K562 (cell line): ENCODE measurements at regions not wholly inside any gene's neighbourhood (a gene's known extent, or its start where the extent isn't known, plus 50 kb on each side); places are given as distances from the start of the nearest gene placed in this dataset.

Source experiments
- CBX3 ChIP-seq, 2 experiments: IDR thresholded peaks; 1 replicate in 1 of 2; 2 replicates in 1 of 2; pipeline ENCODE4 v1.6.1; 2012; ENCODE audit warnings: inconsistent platforms in 2 of 2, low read length in 2 of 2, borderline replicate concordance in 1 of 2, control low read depth in 1 of 2
- DDX20 ChIP-seq: fragments of 450-650 bp; IDR thresholded peaks from 2 replicates; pipeline ENCODE4 v1.6.1; 2016; ENCODE audit warnings: missing genetic modification characterization, low read depth, mild to moderate bottlenecking, missing compliant biosample characterization, moderate library complexity
- ELF4 ChIP-seq: fragments of 450-650 bp; formaldehyde crosslinking; IDR thresholded peaks from 2 replicates; pipeline ENCODE4 v1.4.0; 2022; ENCODE audit warnings: missing genetic modification characterization
- FOXM1 ChIP-seq, 2 experiments: fragments of 450-650 bp in 1 of 2; sonication (generic) in 1 of 2; formaldehyde crosslinking in 1 of 2; IDR thresholded peaks; 2 replicates each; pipeline versions ENCODE4 v1.6.1 to v1.9.0; 2017 to 2022; ENCODE audit warnings: low read depth in 2 of 2, mild to moderate bottlenecking in 2 of 2, missing genetic modification reagents in 1 of 2, moderate library complexity in 1 of 2
- HSF4 ChIP-seq: fragments of 250-450 bp; sonication (Bioruptor Pico); IDR thresholded peaks from 2 replicates; pipeline ENCODE4 v2.1.2; 2022; ENCODE audit warnings: mild to moderate bottlenecking, moderate library complexity, borderline replicate concordance
- KDM2B ChIP-seq: fragments of 250-450 bp; sonication (Bioruptor Pico); IDR thresholded peaks from 2 replicates; pipeline ENCODE4 v1.8.0; 2021; ENCODE audit warnings: mild to moderate bottlenecking, moderate library complexity
- KLF16 ChIP-seq: IDR thresholded peaks from 2 replicates; pipeline ENCODE4 v1.6.1; 2016; ENCODE audit warnings: antibody characterized with exemption
- RBBP5 ChIP-seq: fragments of 200-600 bp; sonication (generic); IDR thresholded peaks from 2 replicates; pipeline ENCODE4 v1.6.1; 2012; ENCODE audit warnings: borderline replicate concordance, mild to moderate bottlenecking, low read length, control low read depth, inconsistent platforms; ENCODE audit not compliant: insufficient read depth, poor library complexity, severe bottlenecking
- SMC3 ChIP-seq: conservative IDR thresholded peaks from 2 replicates; pipeline ENCODE4 v1.6.1; 2011; ENCODE audit warnings: low read depth, low read length, improper control_type of control experiment; ENCODE audit not compliant: insufficient read depth
- TBL1XR1 ChIP-seq, 2 experiments: IDR thresholded peaks; 2 replicates each; pipeline ENCODE4 v1.6.1; 2012; ENCODE audit warnings: improper control_type of control experiment in 2 of 2, low read length in 2 of 2, mild to moderate bottlenecking in 1 of 2
- XRCC3 ChIP-seq: fragments of 450-650 bp; IDR thresholded peaks from 2 replicates; pipeline ENCODE4 v1.6.1; 2017; ENCODE audit warnings: mild to moderate bottlenecking, moderate library complexity
- ZNF436 ChIP-seq: fragments of 250-450, 450-650 bp; sonication (Bioruptor Pico); formaldehyde crosslinking; IDR thresholded peaks from 2 replicates; pipeline ENCODE4 v1.7.0; 2020; ENCODE audit warnings: mild to moderate bottlenecking
- TF ChIP-seq, protein P1 (sequence below): fragments of 250-450 bp; sonication (Bioruptor Pico); IDR thresholded peaks from 2 replicates; pipeline ENCODE4 v1.5.1; 2021; ENCODE audit warnings: mild to moderate bottlenecking
- TF ChIP-seq, protein P2 (sequence below): fragments of 450-650 bp; IDR thresholded peaks from 2 replicates; pipeline ENCODE4 v1.6.1; 2016; ENCODE audit warnings: mild to moderate bottlenecking
- TF ChIP-seq, protein P3 (sequence below), 2 experiments: fragments of 450-650 bp; IDR thresholded peaks; 2 replicates each; pipeline ENCODE4 v1.6.1; 2018; ENCODE audit warnings: mild to moderate bottlenecking in 2 of 2, low read depth in 1 of 2; ENCODE audit not compliant: partially characterized antibody in 2 of 2
- TF ChIP-seq, protein P4 (sequence below), 3 experiments: fragments of 200-800 bp in 1 of 3; sonication (Bioruptor generic) in 1 of 3; sonication (generic) in 1 of 3; formaldehyde crosslinking in 1 of 3; IDR thresholded peaks; 2 replicates each; pipeline versions ENCODE4 v1.6.1 to v1.8.0; 2016 to 2022; ENCODE audit warnings: mild to moderate bottlenecking in 2 of 3, missing compliant biosample characterization in 2 of 3, missing genetic modification characterization in 2 of 3, missing genetic modification reagents in 1 of 3

DNA sequence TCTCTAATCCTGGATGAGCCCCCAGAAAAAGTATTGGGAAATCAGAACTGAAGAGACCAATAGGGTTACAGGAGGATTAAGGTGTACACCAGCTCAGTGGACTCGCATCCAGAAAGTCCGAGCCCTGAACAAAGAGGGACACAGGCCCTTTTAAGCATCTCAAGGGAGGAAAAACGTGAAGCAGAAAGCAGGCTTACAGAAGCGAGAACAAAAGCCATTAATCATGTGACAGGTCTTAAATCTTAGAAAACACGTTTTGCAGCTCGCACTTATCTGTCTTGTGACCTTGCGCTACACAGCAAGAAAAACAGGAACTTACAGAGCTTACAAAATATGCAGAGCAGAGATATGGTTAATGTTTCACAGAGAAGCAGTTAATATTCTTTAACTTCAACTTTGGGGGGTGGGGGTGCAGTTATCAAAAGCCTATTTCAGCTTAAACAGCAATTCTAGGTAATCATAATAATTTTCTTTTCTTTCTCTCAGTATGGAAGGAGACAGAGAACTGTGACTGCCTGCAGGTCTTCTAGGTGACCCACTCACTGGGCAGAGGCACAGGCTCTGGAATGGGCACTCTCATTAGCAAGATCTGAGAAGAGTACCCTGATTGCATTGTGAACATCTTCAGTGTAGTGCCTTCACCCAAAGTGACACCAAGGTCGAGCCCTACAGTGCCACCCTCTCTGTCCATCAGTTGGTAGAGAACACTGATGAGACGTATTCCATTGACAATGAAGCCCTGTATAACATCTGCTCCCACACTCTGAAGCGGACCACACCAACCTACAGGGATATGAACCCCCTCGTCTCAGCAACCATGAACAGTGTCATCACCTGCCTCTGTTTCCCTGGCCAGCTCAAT is 65.0 kb upstream of the MOCS1 start (continued):
- TF ChIP-seq SMC3 (no peak), DDX20 (tag) (peak; percentile 61; the same call in 1 of the 2 replicates), ELF4 (peak; percentile 98), KLF16 (peak; percentile 96), ZNF436 (CRISPR knock-in tag) (no peak), HSF4 (CRISPR knock-in tag) (peak; percentile 75; the same call in 1 of the 2 replicates), FOXM1 (IDR thresholded peaks at IDR 0.05; ENCODE audit: low read depth) (peak; percentile 87), FOXM1 (CRISPR knock-in tag; IDR thresholded peaks at IDR 0.05; ENCODE audit: low read depth) (no peak), RBBP5 (peak; percentile 58), KDM2B (CRISPR knock-in tag) (no peak), XRCC3 (peak; percentile 66; the same call in 1 of the 2 replicates), TBL1XR1 (IDR thresholded peaks at IDR 0.05; ENCODE audit: low read length in 2 of 2) (peak in 1 of 2 experiments; percentile 82; a peak in 2 of 4 replicates), CBX3 (IDR thresholded peaks at IDR 0.05; ENCODE audit: borderline replicate concordance in 1 of 2, low read length in 2 of 2) (peak in 1 of 2 experiments; percentile 82; a peak in 2 of 3 replicates)
- TF ChIP-seq, protein P1, sequence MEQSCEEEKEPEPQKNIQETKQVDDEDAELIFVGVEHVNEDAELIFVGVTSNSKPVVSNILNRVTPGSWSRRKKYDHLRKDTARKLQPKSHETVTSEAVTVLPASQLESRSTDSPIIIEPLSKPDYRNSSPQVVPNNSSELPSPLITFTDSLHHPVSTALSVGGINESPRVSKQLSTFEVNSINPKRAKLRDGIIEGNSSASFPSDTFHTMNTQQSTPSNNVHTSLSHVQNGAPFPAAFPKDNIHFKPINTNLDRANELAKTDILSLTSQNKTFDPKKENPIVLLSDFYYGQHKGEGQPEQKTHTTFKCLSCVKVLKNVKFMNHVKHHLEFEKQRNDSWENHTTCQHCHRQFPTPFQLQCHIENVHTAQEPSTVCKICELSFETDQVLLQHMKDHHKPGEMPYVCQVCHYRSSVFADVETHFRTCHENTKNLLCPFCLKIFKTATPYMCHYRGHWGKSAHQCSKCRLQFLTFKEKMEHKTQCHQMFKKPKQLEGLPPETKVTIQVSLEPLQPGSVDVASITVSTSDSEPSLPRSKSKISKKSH (CRISPR knock-in tag): peak; percentile 91; the same call in 1 of the 2 replicates
- TF ChIP-seq, protein P2, sequence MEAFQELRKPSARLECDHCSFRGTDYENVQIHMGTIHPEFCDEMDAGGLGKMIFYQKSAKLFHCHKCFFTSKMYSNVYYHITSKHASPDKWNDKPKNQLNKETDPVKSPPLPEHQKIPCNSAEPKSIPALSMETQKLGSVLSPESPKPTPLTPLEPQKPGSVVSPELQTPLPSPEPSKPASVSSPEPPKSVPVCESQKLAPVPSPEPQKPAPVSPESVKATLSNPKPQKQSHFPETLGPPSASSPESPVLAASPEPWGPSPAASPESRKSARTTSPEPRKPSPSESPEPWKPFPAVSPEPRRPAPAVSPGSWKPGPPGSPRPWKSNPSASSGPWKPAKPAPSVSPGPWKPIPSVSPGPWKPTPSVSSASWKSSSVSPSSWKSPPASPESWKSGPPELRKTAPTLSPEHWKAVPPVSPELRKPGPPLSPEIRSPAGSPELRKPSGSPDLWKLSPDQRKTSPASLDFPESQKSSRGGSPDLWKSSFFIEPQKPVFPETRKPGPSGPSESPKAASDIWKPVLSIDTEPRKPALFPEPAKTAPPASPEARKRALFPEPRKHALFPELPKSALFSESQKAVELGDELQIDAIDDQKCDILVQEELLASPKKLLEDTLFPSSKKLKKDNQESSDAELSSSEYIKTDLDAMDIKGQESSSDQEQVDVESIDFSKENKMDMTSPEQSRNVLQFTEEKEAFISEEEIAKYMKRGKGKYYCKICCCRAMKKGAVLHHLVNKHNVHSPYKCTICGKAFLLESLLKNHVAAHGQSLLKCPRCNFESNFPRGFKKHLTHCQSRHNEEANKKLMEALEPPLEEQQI: peak; percentile 92
- TF ChIP-seq, protein P3, sequence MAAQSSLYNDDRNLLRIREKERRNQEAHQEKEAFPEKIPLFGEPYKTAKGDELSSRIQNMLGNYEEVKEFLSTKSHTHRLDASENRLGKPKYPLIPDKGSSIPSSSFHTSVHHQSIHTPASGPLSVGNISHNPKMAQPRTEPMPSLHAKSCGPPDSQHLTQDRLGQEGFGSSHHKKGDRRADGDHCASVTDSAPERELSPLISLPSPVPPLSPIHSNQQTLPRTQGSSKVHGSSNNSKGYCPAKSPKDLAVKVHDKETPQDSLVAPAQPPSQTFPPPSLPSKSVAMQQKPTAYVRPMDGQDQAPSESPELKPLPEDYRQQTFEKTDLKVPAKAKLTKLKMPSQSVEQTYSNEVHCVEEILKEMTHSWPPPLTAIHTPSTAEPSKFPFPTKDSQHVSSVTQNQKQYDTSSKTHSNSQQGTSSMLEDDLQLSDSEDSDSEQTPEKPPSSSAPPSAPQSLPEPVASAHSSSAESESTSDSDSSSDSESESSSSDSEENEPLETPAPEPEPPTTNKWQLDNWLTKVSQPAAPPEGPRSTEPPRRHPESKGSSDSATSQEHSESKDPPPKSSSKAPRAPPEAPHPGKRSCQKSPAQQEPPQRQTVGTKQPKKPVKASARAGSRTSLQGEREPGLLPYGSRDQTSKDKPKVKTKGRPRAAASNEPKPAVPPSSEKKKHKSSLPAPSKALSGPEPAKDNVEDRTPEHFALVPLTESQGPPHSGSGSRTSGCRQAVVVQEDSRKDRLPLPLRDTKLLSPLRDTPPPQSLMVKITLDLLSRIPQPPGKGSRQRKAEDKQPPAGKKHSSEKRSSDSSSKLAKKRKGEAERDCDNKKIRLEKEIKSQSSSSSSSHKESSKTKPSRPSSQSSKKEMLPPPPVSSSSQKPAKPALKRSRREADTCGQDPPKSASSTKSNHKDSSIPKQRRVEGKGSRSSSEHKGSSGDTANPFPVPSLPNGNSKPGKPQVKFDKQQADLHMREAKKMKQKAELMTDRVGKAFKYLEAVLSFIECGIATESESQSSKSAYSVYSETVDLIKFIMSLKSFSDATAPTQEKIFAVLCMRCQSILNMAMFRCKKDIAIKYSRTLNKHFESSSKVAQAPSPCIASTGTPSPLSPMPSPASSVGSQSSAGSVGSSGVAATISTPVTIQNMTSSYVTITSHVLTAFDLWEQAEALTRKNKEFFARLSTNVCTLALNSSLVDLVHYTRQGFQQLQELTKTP (IDR thresholded peaks at IDR 0.05; ENCODE audit: low read depth in 1 of 2, partially characterized antibody in 2 of 2): peak; percentile 50 to 91
- TF ChIP-seq, protein P4, sequence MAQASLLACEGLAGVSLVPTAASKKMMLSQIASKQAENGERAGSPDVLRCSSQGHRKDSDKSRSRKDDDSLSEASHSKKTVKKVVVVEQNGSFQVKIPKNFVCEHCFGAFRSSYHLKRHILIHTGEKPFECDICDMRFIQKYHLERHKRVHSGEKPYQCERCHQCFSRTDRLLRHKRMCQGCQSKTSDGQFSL (CRISPR knock-in tag; IDR thresholded peaks at IDR 0.05): peak; percentile 78
- TF ChIP-seq, protein P4 (tag; IDR thresholded peaks at IDR 0.05): peak in 1 of 2 experiments; percentile 79; a peak in 1 of 4 replicates
